H1 (cell line): ENCODE measurements at regions not wholly inside any gene's neighbourhood (a gene's known extent, or its start where the extent isn't known, plus 50 kb on each side); places are given as distances from the start of the nearest gene placed in this dataset.

Source experiments
- CTCF ChIA-PET: fragments of 300-600 bp; sonication (Branson Sonifier 250); formaldehyde crosslinking; loops from one replicate; lab custom pipeline; 2021; ENCODE audit not compliant: partially characterized antibody; lab: Charles Lee
- POLR2A ChIA-PET: fragments of 300-600 bp; sonication (Branson Sonifier 250); formaldehyde crosslinking; loops from one replicate; lab custom pipeline; 2021; ENCODE audit warnings: inconsistent platforms; ENCODE audit not compliant: partially characterized antibody; lab: Charles Lee
- DNase-seq, 2 experiments: peaks; one replicate each; pipeline versions ENCODE4 v3.0.0 to v3.0.0-alpha.2; 2010 to 2022; ENCODE audit warnings: low spot score in 2 of 2, low read depth in 1 of 2, mixed read lengths in 1 of 2
- FAIRE-seq: peaks from 2 replicates; lab custom pipeline; 2011; peaks lifted over from hg19 to GRCh38; lab: Jason Lieb, UNC
- H2AFZ ChIP-seq: 2 replicates; pipeline ENCODE4 v1.8.1; 2012; ENCODE audit warnings: low read length, inconsistent platforms
- H2AK5ac ChIP-seq: 2 replicates; pipeline ENCODE4 v1.6.1; 2013; ENCODE audit warnings: low read depth, low read length
- H2BK120ac ChIP-seq: replicated peaks from 2 replicates; pipeline ENCODE3; 2013; ENCODE audit warnings: low read depth, low read length, inconsistent platforms
- H2BK12ac ChIP-seq: 2 replicates; pipeline ENCODE4 v1.6.1; 2013; ENCODE audit warnings: low read depth, low read length
- H2BK15ac ChIP-seq: 2 replicates; pipeline ENCODE4 v1.6.1; 2013; ENCODE audit warnings: low read length
- H2BK20ac ChIP-seq: 2 replicates; pipeline ENCODE4 v1.6.1; 2013; ENCODE audit warnings: low read length
- H2BK5ac ChIP-seq: 2 replicates; pipeline ENCODE4 v1.6.1; 2013; ENCODE audit warnings: low read depth, low read length
- H3K14ac ChIP-seq: 2 replicates; pipeline ENCODE4 v1.6.1; 2013; ENCODE audit warnings: inconsistent platforms; ENCODE audit not compliant: insufficient read length
- H3K18ac ChIP-seq: 2 replicates; pipeline ENCODE4 v1.6.1; 2013; ENCODE audit warnings: low read length; ENCODE audit errors: extremely low read depth
- H3K23ac ChIP-seq: 2 replicates; pipeline ENCODE4 v1.6.1; 2013; ENCODE audit warnings: inconsistent platforms; ENCODE audit not compliant: insufficient read length
- H3K23me2 ChIP-seq: 2 replicates; pipeline ENCODE4 v1.6.1; 2013; ENCODE audit warnings: low read depth, low read length
- H3K27ac ChIP-seq: 2 replicates; pipeline ENCODE4 v1.6.1; 2011; ENCODE audit warnings: low read depth, low read length, inconsistent platforms
- H3K27me3 ChIP-seq, 4 experiments: replicated peaks in 1 of 4; 1 replicate in 1 of 4; 2 replicates in 3 of 4; pipeline versions ENCODE4 v1.6.1 to v1.8.1; 2011 to 2013; ENCODE audit warnings: low read length in 3 of 4, mild to moderate bottlenecking in 3 of 4, inconsistent platforms in 2 of 4, mixed read lengths in 2 of 4, moderate library complexity in 1 of 4; ENCODE audit not compliant: control insufficient read depth in 3 of 4, insufficient read depth in 3 of 4; ENCODE audit errors: extremely low read depth in 1 of 4
- H3K36me3 ChIP-seq, 4 experiments: 2 replicates each; pipeline versions ENCODE4 v1.6.1 to v1.8.1; 2011 to 2013; ENCODE audit warnings: mild to moderate bottlenecking in 4 of 4, low read length in 3 of 4, moderate library complexity in 2 of 4, control low read depth in 1 of 4, inconsistent platforms in 1 of 4; ENCODE audit not compliant: insufficient read depth in 4 of 4, control insufficient read depth in 2 of 4
- H3K4ac ChIP-seq: replicated peaks from 2 replicates; pipeline ENCODE3; 2013; ENCODE audit warnings: low read length, low read depth, mixed read lengths, inconsistent platforms; ENCODE audit not compliant: insufficient read length
- H3K4me1 ChIP-seq, 4 experiments: replicated peaks in 1 of 4; 1 replicate in 1 of 4; 2 replicates in 3 of 4; pipeline versions ENCODE4 v1.6.1 to v1.8.1; 2011 to 2013; ENCODE audit warnings: low read length in 3 of 4, inconsistent platforms in 2 of 4, mixed read lengths in 1 of 4; ENCODE audit not compliant: insufficient read depth in 4 of 4, control insufficient read depth in 3 of 4
- H3K4me2 ChIP-seq, 2 experiments: 2 replicates each; pipeline versions ENCODE4 v1.6.1 to v1.8.1; 2011 to 2013; ENCODE audit warnings: low read depth in 2 of 2, low read length in 2 of 2, control low read depth in 1 of 2, inconsistent platforms in 1 of 2, mild to moderate bottlenecking in 1 of 2; ENCODE audit not compliant: insufficient read depth in 1 of 2
- H3K4me3 ChIP-seq, 4 experiments: fragments of 200-600, 300-600 bp in 1 of 4; sonication (generic), shearing (Covaris generic), sonication (Bioruptor Twin) in 1 of 4; 2 replicates each; pipeline versions ENCODE4 v1.5.1 to v1.8.1; 2011 to 2016; ENCODE audit warnings: low read length in 4 of 4, low read depth in 3 of 4, control low read depth in 2 of 4, inconsistent platforms in 2 of 4, mild to moderate bottlenecking in 2 of 4, mixed read lengths in 1 of 4, moderate library complexity in 1 of 4; ENCODE audit not compliant: insufficient read depth in 2 of 4; ENCODE audit errors: extremely low read depth in 1 of 4
- H3K56ac ChIP-seq: replicated peaks from 2 replicates; pipeline ENCODE3; 2013; ENCODE audit warnings: low read depth, mild to moderate bottlenecking, mixed read lengths, low read length, inconsistent platforms; ENCODE audit not compliant: insufficient read length
- H3K79me1 ChIP-seq: 2 replicates; pipeline ENCODE4 v1.6.1; 2013; ENCODE audit warnings: low read depth, low read length, control low read depth
- H3K79me2 ChIP-seq, 2 experiments: 2 replicates each; pipeline versions ENCODE4 v1.6.1 to v1.8.1; 2012 to 2013; ENCODE audit warnings: low read length in 2 of 2, mild to moderate bottlenecking in 2 of 2, inconsistent platforms in 1 of 2; ENCODE audit not compliant: insufficient read depth in 2 of 2, control insufficient read depth in 1 of 2
- H3K9ac ChIP-seq, 4 experiments: replicated peaks in 1 of 4; 1 replicate in 1 of 4; 2 replicates in 3 of 4; pipeline versions ENCODE4 v1.6.1 to v1.8.1; 2011 to 2013; ENCODE audit warnings: low read depth in 3 of 4, low read length in 3 of 4, control low read depth in 2 of 4, mild to moderate bottlenecking in 2 of 4, moderate library complexity in 2 of 4, inconsistent platforms in 1 of 4; ENCODE audit errors: extremely low read depth in 1 of 4
- H3K9me3 ChIP-seq, 2 experiments: 2 replicates each; pipeline versions ENCODE4 v1.6.1 to v1.8.1; 2012 to 2013; ENCODE audit warnings: mild to moderate bottlenecking in 2 of 2, moderate library complexity in 2 of 2, control low read depth in 1 of 2, inconsistent platforms in 1 of 2, low read depth in 1 of 2, low read length in 1 of 2, mixed read lengths in 1 of 2; ENCODE audit not compliant: insufficient read depth in 2 of 2
- H4K20me1 ChIP-seq, 2 experiments: replicated peaks in 1 of 2; 2 replicates each; pipeline versions ENCODE3 to v1.8.1; 2011 to 2013; ENCODE audit warnings: inconsistent platforms in 2 of 2, low read length in 2 of 2, mild to moderate bottlenecking in 1 of 2; ENCODE audit not compliant: insufficient read depth in 2 of 2, control insufficient read depth in 1 of 2
- H4K5ac ChIP-seq: 2 replicates; pipeline ENCODE4 v1.6.1; 2013; ENCODE audit warnings: low read length, low read depth, mixed read lengths, inconsistent platforms; ENCODE audit not compliant: insufficient read length
- H4K8ac ChIP-seq: 2 replicates; pipeline ENCODE4 v1.8.0; 2013; ENCODE audit warnings: mild to moderate bottlenecking, moderate library complexity, low read length, inconsistent platforms; ENCODE audit not compliant: insufficient read depth; ENCODE audit errors: extremely low read depth
- H4K91ac ChIP-seq: replicated peaks from 2 replicates; pipeline ENCODE3; 2013; ENCODE audit warnings: low read length, mixed read lengths, inconsistent platforms; ENCODE audit not compliant: insufficient read length
- ATF2 ChIP-seq: IDR thresholded peaks from 2 replicates; pipeline ENCODE4 v1.6.1; 2012; ENCODE audit warnings: low read length, inconsistent platforms
- GABPA ChIP-seq: IDR thresholded peaks from 2 replicates; pipeline ENCODE4 v1.6.1; 2011; ENCODE audit warnings: mild to moderate bottlenecking, low read length, moderate library complexity, borderline replicate concordance; ENCODE audit not compliant: insufficient read depth
- JUN ChIP-seq: IDR thresholded peaks from 2 replicates; pipeline ENCODE4 v1.6.1; 2011; ENCODE audit warnings: low read depth, mild to moderate bottlenecking, improper control_type of control experiment, low read length
- SUZ12 ChIP-seq: fragments of 200-600 bp; sonication (generic); IDR thresholded peaks from 2 replicates; pipeline ENCODE4 v1.6.1; 2012; ENCODE audit warnings: mild to moderate bottlenecking, inconsistent platforms, low read length, moderate library complexity, mixed read lengths
- TBP ChIP-seq: IDR thresholded peaks from 2 replicates; pipeline ENCODE4 v1.6.1; 2011; ENCODE audit warnings: low read depth, low read length, improper control_type of control experiment
- WGBS, 2 experiments: shearing (Covaris generic) in 1 of 2; methylation state at CpG; one replicate each; pipeline versions ENCODE4 v1.1.6 to v1.1.7; 2013 to 2015; ENCODE audit warnings: low lambda C conversion rate in 2 of 2, mixed read lengths in 2 of 2, inconsistent platforms in 1 of 2, low coverage in 1 of 2, missing lambda C conversion rate in 1 of 2; ENCODE audit not compliant: insufficient replicate concordance in 2 of 2, insufficient coverage in 1 of 2, insufficient read length in 1 of 2; ENCODE audit errors: extremely low coverage in 1 of 2, missing lambda C conversion rate in 1 of 2; 5-methylcytosine and 5-hydroxymethylcytosine counted together
- TF ChIP-seq, protein P1 (sequence below): IDR thresholded peaks from 2 replicates; pipeline ENCODE4 v1.6.1; 2012; ENCODE audit warnings: inconsistent platforms

- Histone ChIP-seq H3K4me3 (no peak overlapping the region), H3K79me2 (no peaks in the 10 kb centered on the region), H3K4me1 (no peaks in the 10 kb centered on the region), H3K23ac (no peak overlapping the region), H2BK120ac (no peak overlapping the region), H3K9me3 (no peaks in the 10 kb centered on the region), H3K4ac (no peak overlapping the region), H3K27ac (no peak overlapping the region), H3K56ac (no peak overlapping the region), H4K20me1 (no peaks in the 10 kb centered on the region), H3K18ac (no peak overlapping the region), H2BK20ac (no peak overlapping the region), H3K9ac (no peak overlapping the region), H3K14ac (no peak overlapping the region), H4K5ac (no peak overlapping the region), H2AK5ac (no peak overlapping the region), H3K23me2 (no peaks in the 10 kb centered on the region), H3K4me2 (no peak overlapping the region), H2BK12ac (no peak overlapping the region), H4K91ac (no peak overlapping the region), H3K79me1 (no peaks in the 10 kb centered on the region), H4K8ac (no peak overlapping the region), H3K27me3 (no peaks in the 10 kb centered on the region), H2BK15ac (no peak overlapping the region), H2BK5ac (no peak overlapping the region), H2AFZ (no peak overlapping the region), H3K36me3 (no peaks in the 10 kb centered on the region)
- TF ChIP-seq JUN = no peak
- TF ChIP-seq GABPA = no peak
- no peak for TF ChIP-seq SUZ12
- TF ChIP-seq ATF2 = no peak
- no peak for TF ChIP-seq TBP
- TF ChIP-seq, protein P1, sequence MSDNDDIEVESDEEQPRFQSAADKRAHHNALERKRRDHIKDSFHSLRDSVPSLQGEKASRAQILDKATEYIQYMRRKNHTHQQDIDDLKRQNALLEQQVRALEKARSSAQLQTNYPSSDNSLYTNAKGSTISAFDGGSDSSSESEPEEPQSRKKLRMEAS = no peak
- 92% methylated on average over 1 of the region's 1 CpG; no CpG with 5 or more reads in 1 of the 2 experiments for WGBS, 2 experiments
- POLR2A ChIA-PET = no interaction called here
- DNase-seq (no peak), FAIRE-seq (no peak)
- CTCF ChIA-PET = no interaction called here
Observed at GRCh38 chr4:136935305-136935704, 597.0 kb downstream of the PCDH18 start.
